ENCODE measurements at regions not wholly inside any gene's neighbourhood (a gene's known extent, or its start where the extent isn't known, plus 50 kb on each side); places are given as distances from the start of the nearest gene placed in this dataset.
"Not testable (repeated sequence)": the region's sequence is repeated elsewhere in the genome, so short reads cannot be mapped to it uniquely, and the experiment has no call there.

- TF ChIP-seq, protein P1, sequence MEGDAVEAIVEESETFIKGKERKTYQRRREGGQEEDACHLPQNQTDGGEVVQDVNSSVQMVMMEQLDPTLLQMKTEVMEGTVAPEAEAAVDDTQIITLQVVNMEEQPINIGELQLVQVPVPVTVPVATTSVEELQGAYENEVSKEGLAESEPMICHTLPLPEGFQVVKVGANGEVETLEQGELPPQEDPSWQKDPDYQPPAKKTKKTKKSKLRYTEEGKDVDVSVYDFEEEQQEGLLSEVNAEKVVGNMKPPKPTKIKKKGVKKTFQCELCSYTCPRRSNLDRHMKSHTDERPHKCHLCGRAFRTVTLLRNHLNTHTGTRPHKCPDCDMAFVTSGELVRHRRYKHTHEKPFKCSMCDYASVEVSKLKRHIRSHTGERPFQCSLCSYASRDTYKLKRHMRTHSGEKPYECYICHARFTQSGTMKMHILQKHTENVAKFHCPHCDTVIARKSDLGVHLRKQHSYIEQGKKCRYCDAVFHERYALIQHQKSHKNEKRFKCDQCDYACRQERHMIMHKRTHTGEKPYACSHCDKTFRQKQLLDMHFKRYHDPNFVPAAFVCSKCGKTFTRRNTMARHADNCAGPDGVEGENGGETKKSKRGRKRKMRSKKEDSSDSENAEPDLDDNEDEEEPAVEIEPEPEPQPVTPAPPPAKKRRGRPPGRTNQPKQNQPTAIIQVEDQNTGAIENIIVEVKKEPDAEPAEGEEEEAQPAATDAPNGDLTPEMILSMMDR (IDR thresholded peaks at IDR 0.05): not testable (repeated sequence)
- TF ChIP-seq ZNF317 (CRISPR knock-in tag; IDR thresholded peaks at IDR 0.05; ENCODE audit: borderline replicate concordance, low read depth); ATF2 (CRISPR knock-in tag; IDR thresholded peaks at IDR 0.05; ENCODE audit: borderline replicate concordance, low read depth); IRF1 (CRISPR knock-in tag; IDR thresholded peaks at IDR 0.05); NR1H2 (CRISPR knock-in tag; IDR thresholded peaks at IDR 0.05); ETV6 (CRISPR knock-in tag; IDR thresholded peaks at IDR 0.05); ZNF512 (CRISPR knock-in tag; IDR thresholded peaks at IDR 0.05; ENCODE audit: borderline replicate concordance): not testable (repeated sequence)
- TF ChIP-seq, protein P2, sequence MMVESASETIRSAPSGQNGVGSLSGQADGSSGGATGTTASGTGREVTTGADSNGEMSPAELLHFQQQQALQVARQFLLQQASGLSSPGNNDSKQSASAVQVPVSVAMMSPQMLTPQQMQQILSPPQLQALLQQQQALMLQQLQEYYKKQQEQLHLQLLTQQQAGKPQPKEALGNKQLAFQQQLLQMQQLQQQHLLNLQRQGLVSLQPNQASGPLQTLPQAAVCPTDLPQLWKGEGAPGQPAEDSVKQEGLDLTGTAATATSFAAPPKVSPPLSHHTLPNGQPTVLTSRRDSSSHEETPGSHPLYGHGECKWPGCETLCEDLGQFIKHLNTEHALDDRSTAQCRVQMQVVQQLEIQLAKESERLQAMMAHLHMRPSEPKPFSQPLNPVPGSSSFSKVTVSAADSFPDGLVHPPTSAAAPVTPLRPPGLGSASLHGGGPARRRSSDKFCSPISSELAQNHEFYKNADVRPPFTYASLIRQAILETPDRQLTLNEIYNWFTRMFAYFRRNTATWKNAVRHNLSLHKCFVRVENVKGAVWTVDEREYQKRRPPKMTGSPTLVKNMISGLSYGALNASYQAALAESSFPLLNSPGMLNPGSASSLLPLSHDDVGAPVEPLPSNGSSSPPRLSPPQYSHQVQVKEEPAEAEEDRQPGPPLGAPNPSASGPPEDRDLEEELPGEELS (CRISPR knock-in tag; IDR thresholded peaks at IDR 0.05): not testable (repeated sequence)
- TF ChIP-seq, protein P3, sequence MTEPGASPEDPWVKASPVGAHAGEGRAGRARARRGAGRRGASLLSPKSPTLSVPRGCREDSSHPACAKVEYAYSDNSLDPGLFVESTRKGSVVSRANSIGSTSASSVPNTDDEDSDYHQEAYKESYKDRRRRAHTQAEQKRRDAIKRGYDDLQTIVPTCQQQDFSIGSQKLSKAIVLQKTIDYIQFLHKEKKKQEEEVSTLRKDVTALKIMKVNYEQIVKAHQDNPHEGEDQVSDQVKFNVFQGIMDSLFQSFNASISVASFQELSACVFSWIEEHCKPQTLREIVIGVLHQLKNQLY (CRISPR knock-in tag; IDR thresholded peaks at IDR 0.05): not testable (repeated sequence)
Measured at GRCh38 chr16:88162778-88163177, 211.5 kb downstream of the BANP start.

All from WTC11 (cell line).